ENCODE measurements at regions not wholly inside any gene's neighbourhood (a gene's known extent, or its start where the extent isn't known, plus 50 kb on each side); places are given as distances from the start of the nearest gene placed in this dataset.

DNA sequence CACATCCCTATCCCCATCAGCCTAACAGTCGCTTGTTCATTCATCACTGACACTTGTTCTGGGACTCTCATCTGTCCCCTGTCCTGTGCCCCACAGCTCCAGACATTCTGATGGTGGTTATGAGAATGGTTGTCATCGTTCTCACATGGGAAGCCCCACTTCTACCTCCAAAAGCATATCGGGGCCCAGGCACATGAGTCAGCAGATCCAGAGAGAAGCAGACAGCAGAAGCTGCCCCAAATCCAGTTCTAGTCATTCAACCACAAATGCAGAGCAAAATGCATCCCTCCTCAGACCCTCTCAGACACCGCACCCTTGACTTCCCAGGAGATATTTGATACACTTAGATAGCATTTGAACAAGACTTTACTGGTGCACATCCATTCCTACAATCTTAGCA, 106.0 kb downstream of the FOXF2 start:
- no peaks in the 10 kb centered on the region for H3K27me3 ChIP-seq (ENCODE audit: insufficient read depth, insufficient read length)
- DNase-seq (ENCODE audit: low read depth, low spot score), result no peak
- no peak overlapping the region for H3K4me3 ChIP-seq (ENCODE audit: insufficient read length, low read depth)
- peaks cover 2% of the 10 kb centered on the region for H3K4me1 ChIP-seq (ENCODE audit: insufficient read depth, insufficient read length)
- no peak for TF ChIP-seq ZNF274 (IDR thresholded peaks at IDR 0.05; ENCODE audit: low read depth, low read length)
- TF ChIP-seq YY1 (IDR thresholded peaks at IDR 0.05; ENCODE audit: insufficient read depth, insufficient read length), result no peak
- no peak for TF ChIP-seq SUZ12 (IDR thresholded peaks at IDR 0.05; ENCODE audit: extremely low read depth, insufficient read depth, insufficient read length)
- peaks cover 19% of the 10 kb centered on the region for H3K9me3 ChIP-seq (ENCODE audit: insufficient read depth, low read length)
- H3K36me3 ChIP-seq (ENCODE audit: insufficient read depth, insufficient read length, low read length), result no peaks in the 10 kb centered on the region
- no peak overlapping the region for H3K9ac ChIP-seq (ENCODE audit: insufficient read length, low read depth)

DNA sequence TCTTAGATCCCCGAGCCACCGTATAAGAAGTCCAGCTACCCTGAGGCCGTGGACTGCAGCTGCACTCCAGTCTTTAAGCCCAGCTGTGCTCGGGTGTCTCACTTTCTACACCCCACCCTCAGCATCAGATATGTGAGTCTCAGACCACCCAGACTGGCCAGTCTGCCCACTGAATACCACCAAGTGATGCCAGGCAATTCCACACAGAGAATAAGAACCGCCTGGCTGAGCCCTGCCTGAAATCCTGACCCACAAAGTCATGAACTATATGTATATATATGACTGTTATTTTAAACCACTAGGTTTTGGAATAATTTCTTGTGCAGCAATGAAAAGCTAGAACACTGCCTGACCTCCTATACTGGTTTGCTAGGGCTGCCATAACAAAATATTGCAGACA, 106.7 kb downstream of the FOXF2 start:
- Histone ChIP-seq H3K36me3 (ENCODE audit: insufficient read depth, insufficient read length, low read length) (no peaks in the 10 kb centered on the region), H3K4me1 (ENCODE audit: insufficient read depth, insufficient read length) (peaks cover 2% of the 10 kb centered on the region), H3K27me3 (ENCODE audit: insufficient read depth, insufficient read length) (no peaks in the 10 kb centered on the region), H3K9ac (ENCODE audit: insufficient read length, low read depth) (no peak overlapping the region), H3K9me3 (ENCODE audit: insufficient read depth, low read length) (peaks cover 19% of the 10 kb centered on the region), H3K4me3 (ENCODE audit: insufficient read length, low read depth) (no peak overlapping the region)
- no peak for TF ChIP-seq SUZ12 (IDR thresholded peaks at IDR 0.05; ENCODE audit: extremely low read depth, insufficient read depth, insufficient read length)
- no peak for TF ChIP-seq ZNF274 (IDR thresholded peaks at IDR 0.05; ENCODE audit: low read depth, low read length)
- TF ChIP-seq YY1 (IDR thresholded peaks at IDR 0.05; ENCODE audit: insufficient read depth, insufficient read length), result no peak
- DNase-seq (ENCODE audit: low read depth, low spot score), result no peak

DNA sequence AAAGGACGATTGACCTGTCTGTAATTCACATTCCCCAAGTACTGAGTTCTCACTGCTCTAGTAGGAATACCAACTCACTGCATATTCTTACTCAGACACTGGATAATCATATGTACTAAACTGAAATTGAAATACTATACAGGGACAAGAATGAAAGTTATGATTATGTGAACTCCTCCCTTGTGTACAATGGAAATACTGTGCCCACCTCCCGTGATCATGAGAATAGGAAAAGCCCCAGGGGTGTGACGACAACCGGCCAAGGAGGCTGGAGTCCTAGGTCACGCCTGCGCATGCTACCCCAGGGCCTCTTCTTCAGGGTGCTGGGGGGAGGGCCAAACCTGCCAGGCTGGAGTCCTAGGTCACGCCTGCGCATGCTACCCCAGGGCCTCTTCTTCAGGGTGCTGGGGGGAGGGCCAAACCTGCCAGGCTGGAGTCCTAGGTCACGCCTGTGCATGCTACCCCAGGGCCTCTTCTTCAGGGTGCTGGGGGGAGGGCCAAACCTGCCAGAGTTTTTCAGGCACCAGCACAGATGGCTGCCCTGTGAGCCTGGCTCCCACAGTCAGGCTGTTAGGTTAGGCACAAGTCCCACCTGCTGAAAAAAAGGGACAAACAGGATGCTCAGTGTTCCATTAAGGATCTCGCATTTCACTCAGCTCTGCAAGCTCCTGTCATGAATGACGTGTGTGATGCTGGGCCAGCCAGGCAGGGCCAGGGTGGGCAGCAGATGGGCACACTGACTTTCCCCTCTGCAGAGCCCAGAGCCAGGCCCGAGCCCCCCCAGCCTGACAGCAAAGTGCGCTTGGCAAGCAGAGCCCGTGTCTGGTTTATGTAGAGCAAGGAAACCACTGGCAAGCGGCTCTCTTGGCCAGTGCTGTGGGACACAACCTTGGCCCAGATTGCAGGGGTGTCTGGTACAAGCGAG, 107.7 kb downstream of the FOXF2 start:
- Histone ChIP-seq H3K4me3 (ENCODE audit: insufficient read length, low read depth) (no peak overlapping the region), H3K36me3 (ENCODE audit: insufficient read depth, insufficient read length, low read length) (no peaks in the 10 kb centered on the region), H3K4me1 (ENCODE audit: insufficient read depth, insufficient read length) (peaks cover 2% of the 10 kb centered on the region), H3K9ac (ENCODE audit: insufficient read length, low read depth) (no peak overlapping the region), H3K9me3 (ENCODE audit: insufficient read depth, low read length) (peaks cover 19% of the 10 kb centered on the region), H3K27me3 (ENCODE audit: insufficient read depth, insufficient read length) (no peaks in the 10 kb centered on the region)
- DNase-seq (ENCODE audit: low read depth, low spot score), result no peak
- no peak for TF ChIP-seq YY1 (IDR thresholded peaks at IDR 0.05; ENCODE audit: insufficient read depth, insufficient read length)
- TF ChIP-seq ZNF274 (IDR thresholded peaks at IDR 0.05; ENCODE audit: low read depth, low read length), result no peak
- no peak for TF ChIP-seq SUZ12 (IDR thresholded peaks at IDR 0.05; ENCODE audit: extremely low read depth, insufficient read depth, insufficient read length)

DNA sequence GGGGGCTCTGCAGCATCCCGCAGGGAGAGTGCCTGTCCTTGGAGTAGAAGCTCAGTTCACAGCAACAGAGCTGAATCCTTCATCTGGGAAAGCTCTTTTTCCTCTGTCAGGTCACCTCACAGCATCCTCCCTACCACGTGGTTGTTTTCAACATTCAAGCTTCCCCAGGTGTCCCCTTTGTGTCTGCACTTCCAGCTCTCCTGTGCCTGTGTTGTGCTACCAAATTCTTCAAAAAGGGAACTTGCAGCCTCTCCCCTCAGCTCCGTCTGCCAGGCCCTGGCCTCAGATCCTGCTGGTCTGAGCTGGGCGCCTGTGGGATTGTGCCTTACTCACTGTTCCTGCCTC, 108.4 kb downstream of the FOXF2 start:
- Histone ChIP-seq H3K4me3 (ENCODE audit: insufficient read length, low read depth) (no peak overlapping the region), H3K36me3 (ENCODE audit: insufficient read depth, insufficient read length, low read length) (no peaks in the 10 kb centered on the region)

DNA sequence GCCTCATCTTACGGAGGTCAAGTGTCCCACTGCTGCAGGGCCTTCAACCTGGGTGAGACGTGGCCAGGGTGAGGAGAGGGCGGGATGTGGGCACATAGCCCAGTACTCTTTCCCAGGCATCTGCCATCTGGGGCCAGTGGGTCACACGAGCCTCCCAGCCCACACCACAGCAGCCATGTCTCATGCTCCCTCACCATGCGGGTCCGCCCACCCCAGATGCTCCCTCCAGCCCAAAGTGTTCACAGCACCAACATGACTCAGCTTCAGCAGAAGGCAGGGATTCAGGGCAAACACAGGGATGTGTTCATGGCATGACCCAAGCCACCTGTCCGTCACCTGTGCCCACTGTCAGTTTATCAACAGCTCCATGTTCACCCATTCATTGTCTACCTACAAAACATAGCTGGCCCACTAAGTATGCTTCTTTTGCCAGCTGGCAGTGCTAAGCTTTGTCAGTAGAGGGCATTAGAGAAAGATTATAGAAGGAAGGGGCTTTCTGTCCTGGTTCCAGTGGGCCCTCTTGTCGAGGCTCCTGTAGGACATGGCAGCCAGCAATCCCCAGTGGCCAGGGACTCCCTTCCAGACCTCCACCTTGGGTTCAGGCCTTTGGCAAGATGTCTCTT, 109.2 kb downstream of the FOXF2 start:
- H3K27me3 ChIP-seq (ENCODE audit: insufficient read depth, insufficient read length), result no peaks in the 10 kb centered on the region
- H3K9ac ChIP-seq (ENCODE audit: insufficient read length, low read depth), result no peak overlapping the region
- H3K4me1 ChIP-seq (ENCODE audit: insufficient read depth, insufficient read length), result peaks cover 2% of the 10 kb centered on the region
- no peak for DNase-seq (ENCODE audit: low read depth, low spot score)
- TF ChIP-seq SUZ12 (IDR thresholded peaks at IDR 0.05; ENCODE audit: extremely low read depth, insufficient read depth, insufficient read length) (no peak), YY1 (IDR thresholded peaks at IDR 0.05; ENCODE audit: insufficient read depth, insufficient read length) (no peak), ZNF274 (IDR thresholded peaks at IDR 0.05; ENCODE audit: low read depth, low read length) (no peak)
- H3K9me3 ChIP-seq (ENCODE audit: insufficient read depth, low read length), result peaks cover 19% of the 10 kb centered on the region
- no peaks in the 10 kb centered on the region for H3K36me3 ChIP-seq (ENCODE audit: insufficient read depth, insufficient read length, low read length)
- H3K4me3 ChIP-seq (ENCODE audit: insufficient read length, low read depth), result no peak overlapping the region

More for the DNA sequence above, 108.4 kb downstream of the FOXF2 start:
- no peak for DNase-seq (ENCODE audit: low read depth, low spot score)
- TF ChIP-seq ZNF274 (IDR thresholded peaks at IDR 0.05; ENCODE audit: low read depth, low read length) (no peak), YY1 (IDR thresholded peaks at IDR 0.05; ENCODE audit: insufficient read depth, insufficient read length) (no peak), SUZ12 (IDR thresholded peaks at IDR 0.05; ENCODE audit: extremely low read depth, insufficient read depth, insufficient read length) (no peak)
- H3K9ac ChIP-seq (ENCODE audit: insufficient read length, low read depth), result no peak overlapping the region
- peaks cover 2% of the 10 kb centered on the region for H3K4me1 ChIP-seq (ENCODE audit: insufficient read depth, insufficient read length)
- peaks cover 19% of the 10 kb centered on the region for H3K9me3 ChIP-seq (ENCODE audit: insufficient read depth, low read length)
- H3K27me3 ChIP-seq (ENCODE audit: insufficient read depth, insufficient read length), result no peaks in the 10 kb centered on the region

DNA sequence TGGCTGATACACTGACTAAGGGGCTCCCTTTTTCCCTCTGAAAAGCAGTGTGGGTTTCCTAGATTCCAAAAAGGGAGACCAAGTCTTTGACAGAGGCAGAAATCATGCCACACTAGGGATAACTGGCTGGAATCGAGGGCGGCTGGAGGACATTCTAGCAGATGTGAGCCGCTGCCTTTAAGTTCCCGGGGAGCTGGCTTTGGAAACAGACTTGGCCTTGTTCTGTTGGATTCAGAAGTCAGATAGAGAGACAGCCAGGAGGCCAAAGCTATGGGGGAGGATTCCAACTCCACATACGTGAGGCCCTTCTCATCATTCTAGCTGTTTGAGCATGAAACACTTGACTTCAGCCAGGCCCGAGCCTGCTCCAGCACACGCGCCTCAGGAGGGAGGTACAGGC, 109.9 kb upstream of the FOXC1 start:
- Histone ChIP-seq H3K36me3 (ENCODE audit: insufficient read depth, insufficient read length, low read length) (no peaks in the 10 kb centered on the region), H3K27me3 (ENCODE audit: insufficient read depth, insufficient read length) (no peaks in the 10 kb centered on the region), H3K9me3 (ENCODE audit: insufficient read depth, low read length) (peaks cover 19% of the 10 kb centered on the region), H3K4me3 (ENCODE audit: insufficient read length, low read depth) (no peak overlapping the region), H3K9ac (ENCODE audit: insufficient read length, low read depth) (no peak overlapping the region), H3K4me1 (ENCODE audit: insufficient read depth, insufficient read length) (peaks cover 2% of the 10 kb centered on the region)
- no peak for TF ChIP-seq ZNF274 (IDR thresholded peaks at IDR 0.05; ENCODE audit: low read depth, low read length)
- TF ChIP-seq YY1 (IDR thresholded peaks at IDR 0.05; ENCODE audit: insufficient read depth, insufficient read length), result no peak
- TF ChIP-seq SUZ12 (IDR thresholded peaks at IDR 0.05; ENCODE audit: extremely low read depth, insufficient read depth, insufficient read length), result no peak
- no peak for DNase-seq (ENCODE audit: low read depth, low spot score)

DNA sequence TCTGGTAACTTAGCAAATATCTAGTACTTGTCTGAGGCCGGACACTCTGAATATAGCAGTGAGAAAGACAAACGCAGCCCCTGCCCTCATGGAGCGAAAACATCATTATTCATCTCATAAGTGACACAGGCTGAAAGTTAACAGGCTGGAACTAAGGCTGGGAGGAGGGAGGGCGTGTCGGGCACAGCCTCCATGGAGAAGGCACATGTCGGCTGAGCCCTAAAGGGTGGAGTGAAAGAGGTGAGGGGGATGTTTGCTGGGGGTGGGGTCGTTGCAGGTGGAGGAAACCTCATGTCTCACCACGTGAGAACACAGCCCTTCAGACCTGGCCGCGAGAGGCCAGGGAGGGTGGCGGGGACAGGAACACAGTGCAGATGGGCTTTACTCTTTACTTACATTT, 108.8 kb upstream of the FOXC1 start:
- H3K4me3 ChIP-seq (ENCODE audit: insufficient read length, low read depth), result no peak overlapping the region
- H3K4me1 ChIP-seq (ENCODE audit: insufficient read depth, insufficient read length), result peaks cover 2% of the 10 kb centered on the region
- no peaks in the 10 kb centered on the region for H3K36me3 ChIP-seq (ENCODE audit: insufficient read depth, insufficient read length, low read length)
- DNase-seq (ENCODE audit: low read depth, low spot score), result no peak
- H3K9me3 ChIP-seq (ENCODE audit: insufficient read depth, low read length), result peaks cover 8% of the 10 kb centered on the region
- no peaks in the 10 kb centered on the region for H3K27me3 ChIP-seq (ENCODE audit: insufficient read depth, insufficient read length)
- H3K9ac ChIP-seq (ENCODE audit: insufficient read length, low read depth), result no peak overlapping the region
- no peak for TF ChIP-seq ZNF274 (IDR thresholded peaks at IDR 0.05; ENCODE audit: low read depth, low read length)
- no peak for TF ChIP-seq SUZ12 (IDR thresholded peaks at IDR 0.05; ENCODE audit: extremely low read depth, insufficient read depth, insufficient read length)
